T follicular helper cell (primary cell): ENCODE measurements at regions not wholly inside any gene's neighbourhood (a gene's known extent, or its start where the extent isn't known, plus 50 kb on each side); places are given as distances from the start of the nearest gene placed in this dataset.
"Not testable (repeated sequence)": the region's sequence is repeated elsewhere in the genome, so short reads cannot be mapped to it uniquely, and the experiment has no call there.

Experiments used
- DNase-seq: peaks from one replicate; pipeline ENCODE4 v3.0.0-alpha.2; 2020; ENCODE audit warnings: low read depth

GRCh38 chr5:116785106-116785505 lies 210.5 kb upstream of the SEMA6A start:
- DNase-seq: no peak

GRCh38 chr5:116779846-116780245 lies 205.2 kb upstream of the SEMA6A start:
- DNase-seq: no peak

GRCh38 chr5:116778651-116779280 lies 204.1 kb upstream of the SEMA6A start:
- DNase-seq: no peak

GRCh38 chr5:116778032-116778431 lies 203.4 kb upstream of the SEMA6A start:
- no peak for DNase-seq

- no peak for DNase-seq
Measured at GRCh38 chr5:116773926-116774325, 199.3 kb upstream of the SEMA6A start.

GRCh38 chr5:116772806-116773205 lies 198.2 kb upstream of the SEMA6A start:
- DNase-seq: no peak

- DNase-seq: no peak
Measured at GRCh38 chr5:116772152-116772501, 197.5 kb upstream of the SEMA6A start.

GRCh38 chr5:116771466-116772151 lies 197.0 kb upstream of the SEMA6A start:
- no peak for DNase-seq

GRCh38 chr5:116769953-116770352 lies 195.3 kb upstream of the SEMA6A start:
- not testable (repeated sequence) for DNase-seq

GRCh38 chr5:116769470-116769869 lies 194.8 kb upstream of the SEMA6A start:
- DNase-seq: no peak

- no peak for DNase-seq
Measured at GRCh38 chr5:116766470-116766947, 191.9 kb upstream of the SEMA6A start.

- DNase-seq: no peak
Measured at GRCh38 chr5:116765441-116765840, 190.8 kb upstream of the SEMA6A start.

GRCh38 chr5:116764941-116765340 lies 190.3 kb upstream of the SEMA6A start:
- no peak for DNase-seq

- no peak for DNase-seq
Measured at GRCh38 chr5:116763987-116764866, 189.6 kb upstream of the SEMA6A start.

- no peak for DNase-seq
Measured at GRCh38 chr5:116759860-116760640, 185.4 kb upstream of the SEMA6A start.

- DNase-seq: no peak
Measured at GRCh38 chr5:116757326-116757725, 182.7 kb upstream of the SEMA6A start.

GRCh38 chr5:116756531-116756930 lies 181.9 kb upstream of the SEMA6A start:
- DNase-seq: no peak

GRCh38 chr5:116754556-116754955 lies 179.9 kb upstream of the SEMA6A start:
- DNase-seq: no peak

GRCh38 chr5:116751684-116752083 lies 177.1 kb upstream of the SEMA6A start:
- DNase-seq: no peak

- no peak for DNase-seq
Measured at GRCh38 chr5:116750631-116751580, 176.3 kb upstream of the SEMA6A start.

- no peak for DNase-seq
Measured at GRCh38 chr5:116747881-116748280, 173.3 kb upstream of the SEMA6A start.
